GM13976 (cell line): ENCODE measurements at regions not wholly inside any gene's neighbourhood (a gene's known extent, or its start where the extent isn't known, plus 50 kb on each side); places are given as distances from the start of the nearest gene placed in this dataset.

Experiments
- DNase-seq: peaks from one replicate; pipeline ENCODE4 v3.0.0; 2012; ENCODE audit warnings: low spot score
- in situ Hi-C: fragments of 300-500 bp; cut with MboI; formaldehyde crosslinking; loops from one replicate; pipeline ENCODE4 v1.12.0; 2022; ENCODE audit warnings: low sequenced_read_pairs, mixed read lengths, inconsistent platforms; ENCODE audit not compliant: unreplicated experiment
- TF ChIP-seq, protein P1 (sequence below): IDR thresholded peaks from 2 replicates; pipeline ENCODE4 v1.5.1; 2012; ENCODE audit warnings: borderline replicate concordance, mild to moderate bottlenecking; ENCODE audit not compliant: insufficient read depth; ENCODE audit errors: extremely low read depth, missing control alignments, control extremely low read depth

DNA sequence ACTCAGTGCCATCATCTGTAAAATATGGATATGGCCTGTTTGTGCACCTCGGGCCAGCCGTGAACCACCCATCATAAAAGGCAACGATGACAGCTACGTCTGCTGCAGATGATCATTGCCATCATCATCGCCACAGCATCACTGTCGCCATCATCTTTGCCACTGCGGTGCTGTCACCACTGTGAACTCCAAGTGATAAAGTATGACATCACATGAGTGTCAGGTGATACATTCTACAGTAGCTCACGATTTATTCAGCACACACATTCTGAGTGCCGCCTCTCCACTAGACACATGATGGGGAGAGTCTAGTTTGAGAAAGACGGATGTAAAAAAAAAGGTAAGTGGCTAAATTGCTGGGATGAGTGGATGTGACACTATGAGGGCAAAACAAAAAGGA lies 755.4 kb upstream of the RAB6C start:
- in situ Hi-C loops = no loop called here
- TF ChIP-seq, protein P1, sequence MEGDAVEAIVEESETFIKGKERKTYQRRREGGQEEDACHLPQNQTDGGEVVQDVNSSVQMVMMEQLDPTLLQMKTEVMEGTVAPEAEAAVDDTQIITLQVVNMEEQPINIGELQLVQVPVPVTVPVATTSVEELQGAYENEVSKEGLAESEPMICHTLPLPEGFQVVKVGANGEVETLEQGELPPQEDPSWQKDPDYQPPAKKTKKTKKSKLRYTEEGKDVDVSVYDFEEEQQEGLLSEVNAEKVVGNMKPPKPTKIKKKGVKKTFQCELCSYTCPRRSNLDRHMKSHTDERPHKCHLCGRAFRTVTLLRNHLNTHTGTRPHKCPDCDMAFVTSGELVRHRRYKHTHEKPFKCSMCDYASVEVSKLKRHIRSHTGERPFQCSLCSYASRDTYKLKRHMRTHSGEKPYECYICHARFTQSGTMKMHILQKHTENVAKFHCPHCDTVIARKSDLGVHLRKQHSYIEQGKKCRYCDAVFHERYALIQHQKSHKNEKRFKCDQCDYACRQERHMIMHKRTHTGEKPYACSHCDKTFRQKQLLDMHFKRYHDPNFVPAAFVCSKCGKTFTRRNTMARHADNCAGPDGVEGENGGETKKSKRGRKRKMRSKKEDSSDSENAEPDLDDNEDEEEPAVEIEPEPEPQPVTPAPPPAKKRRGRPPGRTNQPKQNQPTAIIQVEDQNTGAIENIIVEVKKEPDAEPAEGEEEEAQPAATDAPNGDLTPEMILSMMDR = no peak
- DNase-seq = no peak

DNA sequence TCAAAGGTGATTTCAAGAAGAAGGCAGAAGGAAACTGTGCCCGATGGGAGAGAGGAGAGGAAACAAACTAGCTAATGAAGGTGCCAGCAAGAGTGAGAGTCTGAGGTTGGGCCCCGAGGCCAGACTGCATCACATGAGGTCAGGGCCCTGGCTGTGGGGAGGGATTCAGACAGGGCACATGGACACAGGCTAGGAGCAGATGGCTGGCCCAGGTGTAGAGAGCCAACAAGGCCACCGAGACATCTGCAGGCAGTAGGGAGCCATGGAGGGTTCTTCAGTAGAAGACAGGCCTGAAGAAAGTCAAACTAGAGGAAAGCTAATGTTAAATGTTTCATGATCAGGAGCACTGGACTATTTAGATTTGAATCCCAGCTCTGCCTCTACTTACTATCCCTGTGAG lies 755.0 kb upstream of the RAB6C start:
- in situ Hi-C loops = no loop called here
- TF ChIP-seq, protein P1 = no peak
- no peak for DNase-seq

DNA sequence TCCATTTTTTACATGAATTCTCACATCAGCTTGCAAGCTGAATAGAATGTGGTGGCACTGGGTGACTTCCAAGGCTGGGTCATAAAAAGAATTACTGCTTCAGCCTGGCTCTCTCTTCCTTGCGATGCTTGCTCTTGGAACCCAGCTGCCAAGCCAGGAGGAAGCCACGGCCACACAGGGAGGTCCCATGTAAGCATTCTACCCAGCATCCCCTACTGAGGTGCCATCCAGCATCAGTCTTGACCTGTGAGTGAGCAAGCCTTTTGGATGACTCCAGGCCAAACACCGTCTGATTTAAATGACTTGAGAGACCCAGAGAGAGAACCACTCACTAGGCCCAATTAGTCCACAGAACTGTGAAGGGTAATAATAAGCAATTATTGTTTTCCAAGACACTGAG lies 750.3 kb upstream of the RAB6C start:
- TF ChIP-seq, protein P1 = no peak
- in situ Hi-C loops = no loop called here
- no peak for DNase-seq

DNA sequence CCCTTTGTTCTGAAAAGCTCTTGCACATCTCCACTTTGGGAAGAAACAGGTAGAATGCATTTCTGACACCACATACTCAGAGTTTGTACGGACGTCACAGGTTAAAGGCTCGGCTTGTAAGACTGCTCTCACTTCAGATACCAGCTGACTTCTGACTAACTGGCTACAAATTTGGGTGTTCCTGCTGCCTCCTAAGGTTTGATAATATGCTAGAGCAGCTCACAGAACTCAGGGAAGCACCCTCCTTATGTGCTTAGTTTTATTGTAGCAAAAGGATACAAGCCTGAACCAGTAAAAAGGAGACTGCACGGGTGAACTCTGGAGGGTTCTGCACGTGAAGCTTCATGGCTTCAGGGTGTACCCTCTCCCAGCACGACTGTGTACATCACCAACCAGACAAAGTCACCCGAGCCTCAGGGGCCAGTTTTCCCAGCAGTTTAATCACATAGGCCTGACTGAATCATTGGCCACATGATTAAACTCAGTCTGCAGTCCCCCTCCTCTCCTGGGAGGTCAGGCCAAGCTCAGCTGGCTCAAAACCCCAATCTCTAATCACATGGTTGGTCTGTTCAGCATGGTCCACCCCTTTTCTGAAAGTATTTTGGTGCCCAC lies 749.5 kb upstream of the RAB6C start:
- TF ChIP-seq, protein P1 = no peak
- in situ Hi-C loops = no loop called here
- DNase-seq = no peak

DNA sequence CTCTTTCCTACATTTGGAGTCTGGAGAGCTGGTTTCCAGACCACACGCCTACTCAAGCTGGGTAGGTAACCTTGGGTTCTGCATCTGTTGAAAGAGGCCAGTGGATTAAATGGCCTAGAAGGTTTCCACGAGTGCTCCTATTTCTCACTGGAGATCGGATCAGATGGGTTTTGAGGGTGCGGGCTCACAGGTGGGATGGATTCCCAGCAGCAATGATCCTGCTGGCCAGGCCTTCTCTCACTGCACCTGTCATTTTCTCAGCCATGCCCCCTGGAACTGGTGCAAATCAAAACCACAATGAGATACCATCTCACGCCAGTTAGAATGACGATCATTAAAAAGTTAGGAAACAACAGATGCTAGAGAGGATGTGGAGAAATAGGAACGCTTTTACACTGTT lies 747.5 kb upstream of the RAB6C start:
- TF ChIP-seq, protein P1 = no peak
- in situ Hi-C loops = no loop called here

DNA sequence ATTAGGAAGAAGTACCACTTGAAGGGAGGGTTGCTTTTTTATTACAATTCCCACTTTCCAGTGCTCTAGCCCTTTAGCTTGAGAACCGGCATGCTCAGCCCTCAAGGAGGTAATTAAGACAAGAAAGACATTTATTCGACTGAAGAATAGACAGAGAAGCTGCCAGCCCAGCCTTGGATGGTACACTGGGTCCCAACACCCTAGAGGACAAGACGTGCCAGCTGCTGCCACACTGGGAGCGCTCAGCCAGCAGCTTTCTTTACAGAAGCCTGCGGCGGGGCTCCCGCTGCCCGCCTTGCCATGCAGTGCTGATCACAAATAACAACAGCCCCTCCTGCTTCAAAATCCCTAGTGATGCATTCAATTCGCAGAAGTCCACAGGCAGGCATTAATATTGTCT lies 746.3 kb upstream of the RAB6C start:
- TF ChIP-seq, protein P1 = no peak
- DNase-seq = no peak
- in situ Hi-C loops = no loop called here

More for the DNA sequence above, 747.5 kb upstream of the RAB6C start:
- no peak for DNase-seq
